ENCODE measurements at regions not wholly inside any gene's neighbourhood (a gene's known extent, or its start where the extent isn't known, plus 50 kb on each side); places are given as distances from the start of the nearest gene placed in this dataset.

GRCh38 chr2:240358821-240359397, 76.6 kb upstream of the GPC1 start:
- Histone ChIP-seq H3K4me1 (ENCODE audit: control insufficient read depth, insufficient read depth, low read length) (peaks cover under 1% of the 10 kb centered on the region; the same call in 1 of the 2 replicates), H3K36me3 (ENCODE audit: control insufficient read depth, insufficient read depth, low read length) (no peaks in the 10 kb centered on the region; the same call in 1 of the 2 replicates), H3K27ac (ENCODE audit: low read length) (no peak overlapping the region), H3K4me3 (ENCODE audit: low read length) (no peak overlapping the region), H3K9me3 (ENCODE audit: control insufficient read depth, insufficient read depth, low read length) (no peaks in the 10 kb centered on the region; the same call in 1 of the 2 replicates), H3K27me3 (ENCODE audit: control insufficient read depth, insufficient read depth, low read length) (no peaks in the 10 kb centered on the region)
- no peak for DNase-seq (ENCODE audit: low read depth, low spot score)
- no CpG with 5 or more reads among the region's 13 CpGs for WGBS (ENCODE audit: insufficient coverage, insufficient read length)

DNA sequence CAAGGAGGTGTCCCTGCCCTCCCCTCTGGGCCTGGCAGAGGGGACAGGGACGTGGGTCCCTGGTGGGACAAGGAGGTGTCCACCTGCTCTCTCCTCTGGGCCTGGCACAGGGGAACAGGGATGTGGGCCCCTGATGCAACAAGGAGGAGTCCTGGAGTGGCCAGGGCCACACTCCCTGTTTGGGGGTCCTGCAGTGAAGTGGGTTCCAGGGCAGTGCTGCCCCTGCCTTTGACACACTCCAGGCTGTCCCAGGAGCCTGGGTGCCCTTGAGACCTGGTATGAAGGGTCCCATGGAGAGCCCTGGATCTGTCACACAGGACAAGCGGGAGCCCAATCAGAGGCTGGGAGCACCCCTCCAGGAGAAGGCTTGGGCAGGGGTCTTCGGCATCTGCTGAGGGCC, 75.8 kb upstream of the GPC1 start:
- no CpG with 5 or more reads among the region's 3 CpGs for WGBS (ENCODE audit: insufficient coverage, insufficient read length)

GRCh38 chr2:240360645-240361475, 74.6 kb upstream of the GPC1 start:
- H3K36me3 ChIP-seq (ENCODE audit: control insufficient read depth, insufficient read depth, low read length): no peaks in the 10 kb centered on the region; the same call in 1 of the 2 replicates
- WGBS (ENCODE audit: insufficient coverage, insufficient read length): no CpG with 5 or more reads among the region's 9 CpGs
- H3K27ac ChIP-seq (ENCODE audit: low read length): no peak overlapping the region
- H3K4me1 ChIP-seq (ENCODE audit: control insufficient read depth, insufficient read depth, low read length): peaks cover 3% of the 10 kb centered on the region
- H3K27me3 ChIP-seq (ENCODE audit: control insufficient read depth, insufficient read depth, low read length): no peaks in the 10 kb centered on the region
- H3K9me3 ChIP-seq (ENCODE audit: control insufficient read depth, insufficient read depth, low read length): no peaks in the 10 kb centered on the region; the same call in 1 of the 2 replicates
- H3K4me3 ChIP-seq (ENCODE audit: low read length): no peak overlapping the region
- no peak for DNase-seq (ENCODE audit: low read depth, low spot score)

More for the DNA sequence above, 75.8 kb upstream of the GPC1 start:
- Histone ChIP-seq H3K4me1 (ENCODE audit: control insufficient read depth, insufficient read depth, low read length) (peaks cover 3% of the 10 kb centered on the region), H3K36me3 (ENCODE audit: control insufficient read depth, insufficient read depth, low read length) (no peaks in the 10 kb centered on the region; the same call in 1 of the 2 replicates), H3K27ac (ENCODE audit: low read length) (no peak overlapping the region), H3K27me3 (ENCODE audit: control insufficient read depth, insufficient read depth, low read length) (no peaks in the 10 kb centered on the region), H3K4me3 (ENCODE audit: low read length) (no peak overlapping the region), H3K9me3 (ENCODE audit: control insufficient read depth, insufficient read depth, low read length) (no peaks in the 10 kb centered on the region; the same call in 1 of the 2 replicates)
- no peak for DNase-seq (ENCODE audit: low read depth, low spot score)

DNA sequence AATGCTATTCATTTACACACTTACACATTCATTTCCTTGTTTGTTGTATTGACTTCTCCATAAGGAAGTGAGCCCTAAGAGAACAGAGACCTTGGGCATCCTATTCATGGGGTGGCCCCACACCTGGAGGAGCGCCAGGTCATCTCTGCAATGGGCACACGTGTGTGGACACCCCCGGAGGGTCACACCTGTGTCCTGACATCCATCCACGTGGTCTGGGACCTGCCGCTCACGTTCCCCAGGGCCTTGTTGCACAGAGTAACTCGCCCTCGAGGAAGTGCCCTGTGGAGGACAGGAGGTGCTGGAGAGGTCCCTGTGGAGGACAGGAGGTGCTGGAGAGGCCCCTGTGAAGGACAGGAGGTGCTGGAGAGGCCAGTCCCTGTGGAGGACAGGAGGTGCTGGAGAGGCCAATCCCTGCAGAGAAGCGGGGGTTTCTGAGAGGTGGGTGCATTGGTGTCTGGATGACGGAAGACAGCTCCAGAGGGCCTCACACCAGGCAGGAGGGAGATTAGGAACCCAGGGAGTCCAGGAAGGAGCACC, 73.2 kb upstream of the GPC1 start:
- Histone ChIP-seq H3K36me3 (ENCODE audit: control insufficient read depth, insufficient read depth, low read length) (no peaks in the 10 kb centered on the region; the same call in 1 of the 2 replicates), H3K27me3 (ENCODE audit: control insufficient read depth, insufficient read depth, low read length) (no peaks in the 10 kb centered on the region), H3K27ac (ENCODE audit: low read length) (no peak overlapping the region), H3K9me3 (ENCODE audit: control insufficient read depth, insufficient read depth, low read length) (no peaks in the 10 kb centered on the region; the same call in 1 of the 2 replicates), H3K4me1 (ENCODE audit: control insufficient read depth, insufficient read depth, low read length) (peaks cover 3% of the 10 kb centered on the region), H3K4me3 (ENCODE audit: low read length) (no peak overlapping the region)
- no peak for DNase-seq (ENCODE audit: low read depth, low spot score)
- no CpG with 5 or more reads among the region's 10 CpGs for WGBS (ENCODE audit: insufficient coverage, insufficient read length)

DNA sequence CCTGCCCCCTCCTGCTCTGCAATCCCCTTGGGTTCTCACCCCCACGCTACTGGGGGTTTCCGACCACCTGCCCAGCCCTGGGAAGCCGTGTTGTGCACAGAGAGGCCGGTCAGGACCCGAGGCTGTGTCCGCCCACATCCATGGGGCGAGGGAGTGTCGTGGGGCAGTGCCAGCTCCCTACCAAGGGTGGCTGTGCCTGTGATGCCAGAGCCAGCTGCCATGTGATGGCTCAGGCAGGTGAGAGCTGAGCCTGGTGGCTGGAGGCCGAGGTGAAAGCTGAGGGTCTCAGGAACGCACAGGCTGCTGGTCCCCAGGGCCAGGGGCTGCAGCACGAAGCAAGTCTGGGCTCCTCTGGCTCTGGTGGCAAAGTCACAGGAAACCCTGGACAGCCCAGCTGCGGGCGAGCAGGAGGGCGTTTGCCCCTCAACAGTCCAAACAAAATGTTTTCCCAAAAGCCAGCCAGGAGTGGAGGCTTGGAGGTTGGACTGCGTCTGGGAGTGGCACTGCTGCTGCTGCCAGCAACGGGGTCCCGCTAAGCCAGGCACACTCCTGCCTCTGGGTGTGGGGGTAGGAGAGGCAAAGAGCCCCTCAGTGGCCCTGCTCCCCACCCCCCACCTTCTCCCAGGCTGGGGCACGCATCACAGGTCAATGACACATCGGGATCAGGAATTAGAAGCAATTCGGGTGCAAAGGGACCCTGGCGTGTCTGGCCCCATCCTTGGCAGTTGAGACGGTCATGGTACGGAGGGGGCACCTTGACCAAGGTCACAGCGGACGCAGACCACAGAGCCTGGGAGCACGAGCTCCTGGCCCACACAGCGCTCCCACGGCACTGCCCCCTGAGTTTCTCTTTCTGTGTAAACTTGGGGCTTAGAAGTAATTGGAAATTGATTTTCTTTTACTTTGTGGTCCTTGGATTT, 72.4 kb upstream of the GPC1 start:
- no peak overlapping the region for H3K27ac ChIP-seq (ENCODE audit: low read length)
- no peak for DNase-seq (ENCODE audit: low read depth, low spot score)
- no peaks in the 10 kb centered on the region; the same call in 1 of the 2 replicates for H3K36me3 ChIP-seq (ENCODE audit: control insufficient read depth, insufficient read depth, low read length)
- no peak overlapping the region for H3K4me3 ChIP-seq (ENCODE audit: low read length)
- H3K27me3 ChIP-seq (ENCODE audit: control insufficient read depth, insufficient read depth, low read length): no peaks in the 10 kb centered on the region
- H3K4me1 ChIP-seq (ENCODE audit: control insufficient read depth, insufficient read depth, low read length): peaks cover 3% of the 10 kb centered on the region
- WGBS (ENCODE audit: insufficient coverage, insufficient read length): no CpG with 5 or more reads among the region's 28 CpGs
- H3K9me3 ChIP-seq (ENCODE audit: control insufficient read depth, insufficient read depth, low read length): no peaks in the 10 kb centered on the region

GRCh38 chr2:240363746-240364581, 71.5 kb upstream of the GPC1 start:
- Histone ChIP-seq H3K27ac (ENCODE audit: low read length) (no peak overlapping the region), H3K27me3 (ENCODE audit: control insufficient read depth, insufficient read depth, low read length) (no peaks in the 10 kb centered on the region), H3K9me3 (ENCODE audit: control insufficient read depth, insufficient read depth, low read length) (no peaks in the 10 kb centered on the region), H3K4me1 (ENCODE audit: control insufficient read depth, insufficient read depth, low read length) (peaks cover 3% of the 10 kb centered on the region), H3K4me3 (ENCODE audit: low read length) (no peak overlapping the region), H3K36me3 (ENCODE audit: control insufficient read depth, insufficient read depth, low read length) (no peaks in the 10 kb centered on the region; the same call in 1 of the 2 replicates)
- no CpG with 5 or more reads among the region's 28 CpGs for WGBS (ENCODE audit: insufficient coverage, insufficient read length)
- no peak for DNase-seq (ENCODE audit: low read depth, low spot score)

GRCh38 chr2:240364582-240364960, 70.9 kb upstream of the GPC1 start:
- H3K36me3 ChIP-seq (ENCODE audit: control insufficient read depth, insufficient read depth, low read length): no peaks in the 10 kb centered on the region; the same call in 1 of the 2 replicates
- no CpG with 5 or more reads among the region's 16 CpGs for WGBS (ENCODE audit: insufficient coverage, insufficient read length)
- DNase-seq (ENCODE audit: low read depth, low spot score): no peak

GRCh38 chr2:240364961-240365775, 70.3 kb upstream of the GPC1 start:
- Histone ChIP-seq H3K9me3 (ENCODE audit: control insufficient read depth, insufficient read depth, low read length) (no peaks in the 10 kb centered on the region), H3K4me3 (ENCODE audit: low read length) (no peak overlapping the region), H3K27ac (ENCODE audit: low read length) (no peak overlapping the region), H3K4me1 (ENCODE audit: control insufficient read depth, insufficient read depth, low read length) (peaks cover 3% of the 10 kb centered on the region), H3K27me3 (ENCODE audit: control insufficient read depth, insufficient read depth, low read length) (no peaks in the 10 kb centered on the region), H3K36me3 (ENCODE audit: control insufficient read depth, insufficient read depth, low read length) (no peaks in the 10 kb centered on the region; the same call in 1 of the 2 replicates)
- DNase-seq (ENCODE audit: low read depth, low spot score): no peak
- WGBS (ENCODE audit: insufficient coverage, insufficient read length): no CpG with 5 or more reads among the region's 30 CpGs

More at GRCh38 chr2:240364582-240364960, 70.9 kb upstream of the GPC1 start:
- Histone ChIP-seq H3K9me3 (ENCODE audit: control insufficient read depth, insufficient read depth, low read length) (no peaks in the 10 kb centered on the region), H3K4me3 (ENCODE audit: low read length) (no peak overlapping the region), H3K4me1 (ENCODE audit: control insufficient read depth, insufficient read depth, low read length) (peaks cover 3% of the 10 kb centered on the region), H3K27ac (ENCODE audit: low read length) (no peak overlapping the region), H3K27me3 (ENCODE audit: control insufficient read depth, insufficient read depth, low read length) (no peaks in the 10 kb centered on the region)

GRCh38 chr2:240365971-240366471, 69.4 kb upstream of the GPC1 start:
- no CpG with 5 or more reads among the region's 9 CpGs for WGBS (ENCODE audit: insufficient coverage, insufficient read length)
- no peak for DNase-seq (ENCODE audit: low read depth, low spot score)
- H3K27me3 ChIP-seq (ENCODE audit: control insufficient read depth, insufficient read depth, low read length): no peaks in the 10 kb centered on the region
- H3K9me3 ChIP-seq (ENCODE audit: control insufficient read depth, insufficient read depth, low read length): no peaks in the 10 kb centered on the region
- no peaks in the 10 kb centered on the region; the same call in 1 of the 2 replicates for H3K36me3 ChIP-seq (ENCODE audit: control insufficient read depth, insufficient read depth, low read length)
- no peak overlapping the region for H3K4me3 ChIP-seq (ENCODE audit: low read length)
- no peak overlapping the region for H3K27ac ChIP-seq (ENCODE audit: low read length)
- H3K4me1 ChIP-seq (ENCODE audit: control insufficient read depth, insufficient read depth, low read length): peaks cover 3% of the 10 kb centered on the region

Measured in iPS DF 6.9 (cell line).